ENCODE measurements at regions not wholly inside any gene's neighbourhood (a gene's known extent, or its start where the extent isn't known, plus 50 kb on each side); places are given as distances from the start of the nearest gene placed in this dataset.

- DNase-seq, result no peak
Observed at GRCh38 chr5:110085826-110086225, 396.1 kb downstream of the MAN2A1 start.

DNA sequence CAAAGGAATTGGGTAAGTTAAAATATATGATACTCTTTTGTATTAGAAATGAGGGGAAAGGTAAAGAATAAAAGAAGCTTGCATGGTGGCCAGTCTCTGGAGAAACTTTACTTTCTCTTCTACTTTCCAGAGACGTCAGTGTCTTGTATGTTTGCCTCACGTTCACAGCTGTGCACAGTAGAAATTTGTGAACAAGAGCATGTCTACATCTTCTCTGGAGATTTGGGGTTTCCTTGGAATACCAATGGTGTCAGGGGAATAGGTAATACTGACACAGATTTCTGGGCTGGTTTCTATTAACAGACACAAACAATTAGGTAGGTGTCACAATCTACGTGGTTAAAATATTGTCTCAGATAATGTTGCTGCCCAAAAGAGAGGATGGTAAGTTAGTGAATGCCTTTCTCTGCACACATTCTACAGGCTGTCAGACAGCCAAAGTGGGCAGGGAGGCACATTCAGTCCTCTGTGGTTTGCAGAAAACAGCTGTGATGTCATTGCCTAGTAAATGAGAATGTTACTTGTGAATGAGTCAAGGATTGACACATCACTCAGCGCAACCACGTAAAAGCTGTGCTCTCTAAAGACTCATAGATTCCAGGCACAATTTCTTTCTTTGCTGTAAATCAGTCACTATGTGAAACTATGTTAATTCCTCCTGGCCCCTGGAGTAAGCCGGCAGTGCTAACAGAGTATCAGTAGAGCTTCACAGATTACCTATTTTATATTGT lies 397.1 kb downstream of the MAN2A1 start:
- no peak for DNase-seq

DNA sequence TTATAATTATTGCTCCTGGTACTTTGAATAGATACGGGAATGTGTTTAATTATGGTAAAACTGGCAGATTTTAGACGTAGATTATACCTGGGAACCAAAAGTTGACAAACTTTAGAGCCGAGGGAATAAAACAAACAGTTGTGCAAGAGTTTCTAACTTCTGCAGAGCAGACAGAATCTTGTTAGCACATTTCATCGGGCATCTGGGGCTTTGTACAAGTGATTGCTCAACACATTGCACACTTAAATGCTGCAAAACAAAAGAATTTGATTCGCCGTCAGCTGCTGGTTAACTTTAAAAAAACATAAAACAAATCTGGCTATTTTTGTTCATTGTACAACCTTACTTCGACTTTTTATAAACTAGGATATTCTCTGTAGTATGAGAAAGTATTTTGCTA lies 398.1 kb downstream of the MAN2A1 start:
- DNase-seq, result no peak

DNA sequence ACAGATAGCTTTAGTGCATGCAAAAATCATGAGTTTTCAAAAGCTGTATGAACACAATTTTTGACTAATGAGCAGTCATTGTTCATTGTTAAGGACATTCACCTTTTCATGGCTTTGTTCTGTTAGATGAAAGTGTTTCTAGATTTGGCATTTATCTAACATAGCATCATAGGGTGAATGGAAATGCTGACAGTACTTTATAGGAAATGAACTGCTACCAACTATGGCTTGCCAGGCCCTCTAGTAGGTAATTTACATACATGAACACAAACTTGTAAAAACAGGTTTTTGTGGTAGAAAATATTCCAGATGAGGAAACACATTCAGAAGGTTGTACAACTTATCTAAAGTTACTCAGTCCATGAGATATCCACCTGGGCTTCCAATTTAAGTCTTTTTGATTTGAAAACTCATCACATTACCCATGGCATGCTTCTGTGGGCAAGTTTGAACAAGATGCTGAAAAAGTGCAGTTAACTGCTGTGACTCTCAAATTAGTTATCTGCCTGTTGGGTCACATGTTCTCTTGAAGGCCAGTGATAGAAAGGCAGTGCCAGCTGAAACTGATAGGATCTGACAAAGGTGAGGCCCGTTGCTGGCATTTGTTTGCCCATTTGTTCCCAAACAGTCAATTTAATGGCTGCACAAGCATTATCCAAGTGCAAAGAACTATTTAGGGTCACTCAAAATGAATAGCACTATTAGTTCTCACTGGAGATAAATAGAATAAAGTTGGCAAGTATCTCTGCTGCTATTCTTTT lies 399.1 kb downstream of the MAN2A1 start:
- no peak for DNase-seq

DNA sequence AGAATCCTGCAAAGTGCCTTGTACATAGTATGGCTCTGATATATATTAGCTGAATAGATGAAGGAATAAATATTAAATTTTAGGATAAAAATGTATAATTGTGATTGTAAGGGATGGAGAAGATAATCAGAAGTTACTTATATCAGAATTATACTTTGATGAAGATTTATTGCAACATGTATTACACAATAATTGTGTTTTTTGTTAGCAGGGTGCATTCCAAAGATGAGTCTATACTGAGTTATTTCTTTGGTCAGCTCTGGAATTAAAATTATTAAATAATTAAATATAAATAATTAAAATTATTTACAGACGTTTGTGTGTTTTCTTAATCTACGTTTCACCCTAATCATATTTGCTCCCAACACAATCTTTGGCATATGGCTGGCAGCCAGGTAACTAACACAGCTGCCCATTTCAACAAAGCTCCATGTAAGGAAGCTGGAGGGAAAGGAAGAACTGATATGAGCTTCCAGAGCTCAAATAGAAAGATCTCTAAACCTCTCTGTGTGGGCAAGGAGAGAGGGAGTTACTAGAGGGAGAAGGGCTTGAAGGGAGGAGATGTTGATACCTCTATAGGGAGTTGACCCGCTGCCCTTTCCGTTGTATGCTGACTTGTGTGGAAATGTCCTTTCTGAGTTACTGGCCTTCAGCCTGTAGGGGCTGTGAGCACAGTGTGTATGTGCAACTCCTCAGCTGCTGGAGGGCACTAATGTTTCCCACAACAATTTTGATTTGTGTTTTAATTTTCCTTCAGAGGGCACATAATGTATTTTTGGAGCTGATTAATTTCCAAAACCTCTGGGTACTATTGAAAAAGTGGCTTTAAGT lies 403.4 kb downstream of the MAN2A1 start:
- no peak for DNase-seq

DNA sequence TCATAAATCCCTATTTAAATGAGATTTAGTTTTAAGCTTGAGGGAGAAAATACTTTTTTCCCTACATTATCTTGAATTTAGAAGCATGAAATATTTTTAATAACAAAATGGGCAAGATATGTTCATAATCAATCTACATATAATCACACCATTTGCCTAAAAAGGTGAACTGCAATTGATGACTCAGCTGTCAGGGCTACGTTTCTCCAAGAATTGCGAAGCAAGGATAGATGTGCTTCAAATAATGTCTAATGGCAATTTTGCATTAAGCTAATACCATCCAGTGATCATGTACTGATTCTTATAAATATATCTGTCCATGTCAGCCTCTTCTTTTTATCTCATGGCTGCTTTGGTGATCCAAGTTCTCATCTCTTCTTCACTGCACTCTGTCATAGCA lies 404.4 kb downstream of the MAN2A1 start:
- DNase-seq, result no peak

- no peak for DNase-seq
Observed at GRCh38 chr5:110094548-110094947, 404.8 kb downstream of the MAN2A1 start.

DNA sequence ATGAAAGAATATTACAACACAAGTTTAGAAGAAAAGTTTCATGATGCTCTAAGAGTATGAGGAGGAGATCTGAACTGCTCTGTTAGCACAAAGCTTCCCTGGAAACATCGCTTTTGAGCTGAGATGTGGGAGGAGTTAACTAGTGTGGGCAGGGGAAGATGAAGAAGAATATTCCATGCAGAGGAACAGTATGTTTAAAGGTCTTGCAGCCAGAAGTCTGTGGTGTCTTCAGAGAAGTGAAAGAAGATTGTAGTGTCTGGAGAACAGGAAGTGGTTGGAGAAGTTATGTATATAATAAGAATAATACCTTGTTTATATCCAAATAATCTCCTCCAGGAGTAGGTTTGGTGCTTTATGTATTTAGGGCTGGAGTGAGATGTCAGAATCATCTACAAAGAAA lies 406.7 kb downstream of the MAN2A1 start:
- DNase-seq, result no peak

DNA sequence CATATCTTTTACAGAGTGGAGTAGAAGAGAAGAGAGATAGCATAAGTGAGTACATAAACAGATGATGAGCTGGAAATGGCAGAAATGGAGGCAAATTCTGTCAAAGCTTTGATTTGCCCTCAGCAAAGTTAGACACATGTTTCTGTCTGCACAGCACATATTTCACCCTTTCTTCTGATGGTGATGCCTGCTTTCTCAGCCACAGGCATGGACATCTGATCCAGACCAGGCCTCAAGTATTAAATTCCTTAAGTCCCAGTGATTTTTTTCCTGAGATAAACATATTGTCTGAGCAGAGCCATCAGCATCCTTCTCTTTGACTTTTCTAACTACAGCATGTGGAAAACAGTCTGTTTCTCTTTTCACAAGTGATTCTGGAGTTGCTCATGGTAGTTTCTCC lies 409.8 kb downstream of the MAN2A1 start:
- no peak for DNase-seq

- no peak for DNase-seq
Observed at GRCh38 chr5:110103081-110103480, 413.4 kb downstream of the MAN2A1 start.

GRCh38 chr5:110104060-110104725 lies 414.5 kb downstream of the MAN2A1 start:
- no peak for DNase-seq

GRCh38 chr5:110104726-110105669 lies 415.3 kb downstream of the MAN2A1 start:
- DNase-seq, result no peak

GRCh38 chr5:110105692-110106091 lies 416.0 kb downstream of the MAN2A1 start:
- DNase-seq, result no peak

DNA sequence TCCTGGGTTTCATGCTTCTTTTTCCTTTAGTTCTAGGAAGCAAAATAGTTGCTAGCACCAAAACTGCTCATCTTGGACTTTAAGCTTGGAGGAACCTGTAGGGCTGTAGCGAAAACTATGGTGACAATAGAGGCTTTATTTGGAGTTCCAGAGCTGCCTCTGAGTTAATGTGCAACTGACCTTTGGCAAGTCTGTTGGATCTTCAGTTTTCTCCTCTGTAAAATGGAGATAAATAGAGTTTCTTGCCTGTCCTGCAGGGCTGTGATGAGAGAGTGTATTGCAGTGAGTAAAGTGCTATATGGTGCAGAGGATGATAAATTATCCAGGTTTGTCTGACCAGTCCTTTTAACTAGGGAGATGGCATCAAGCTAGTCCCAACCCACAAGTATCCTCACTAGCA lies 417.0 kb downstream of the MAN2A1 start:
- DNase-seq, result no peak

DNA sequence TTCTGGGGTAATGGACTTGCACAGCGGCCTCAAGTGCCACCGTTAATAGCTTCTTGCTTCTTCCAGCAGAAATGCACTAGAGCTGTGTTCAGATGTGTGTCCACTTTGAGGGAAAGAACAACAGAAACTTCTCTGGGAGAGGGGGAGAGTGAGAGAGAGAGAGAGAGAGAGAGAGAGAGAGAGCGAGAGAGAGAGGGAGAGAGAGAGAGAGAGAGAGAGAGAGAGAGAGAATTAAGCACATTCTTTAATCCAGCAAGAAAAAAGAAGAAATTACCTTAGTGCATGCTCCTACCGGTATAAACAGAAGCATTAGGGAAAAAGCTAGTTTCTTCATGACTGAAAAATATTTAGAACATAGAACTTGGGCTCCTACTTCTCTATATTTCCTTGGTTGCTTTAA lies 418.8 kb downstream of the MAN2A1 start:
- no peak for DNase-seq

GRCh38 chr5:110109667-110110066 lies 419.9 kb downstream of the MAN2A1 start:
- DNase-seq, result no peak

DNA sequence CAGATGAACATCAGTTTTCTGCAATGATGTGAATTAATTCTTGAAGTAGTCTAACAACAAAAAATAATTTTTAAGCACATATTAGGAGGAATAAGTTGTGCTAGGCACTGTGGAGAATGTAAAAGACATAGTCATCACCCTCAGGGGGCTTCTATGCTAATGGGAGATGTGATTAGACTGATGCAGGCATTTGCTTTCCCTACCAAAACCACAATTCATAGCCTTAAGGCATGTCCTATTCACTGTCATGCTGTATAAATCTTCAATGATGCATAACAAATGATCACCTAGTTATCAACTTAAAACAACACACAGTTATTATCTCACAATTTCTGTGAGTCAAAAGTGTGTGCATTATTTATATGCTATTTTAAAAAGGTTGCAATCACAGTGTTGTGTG lies 422.6 kb downstream of the MAN2A1 start:
- DNase-seq, result no peak

DNA sequence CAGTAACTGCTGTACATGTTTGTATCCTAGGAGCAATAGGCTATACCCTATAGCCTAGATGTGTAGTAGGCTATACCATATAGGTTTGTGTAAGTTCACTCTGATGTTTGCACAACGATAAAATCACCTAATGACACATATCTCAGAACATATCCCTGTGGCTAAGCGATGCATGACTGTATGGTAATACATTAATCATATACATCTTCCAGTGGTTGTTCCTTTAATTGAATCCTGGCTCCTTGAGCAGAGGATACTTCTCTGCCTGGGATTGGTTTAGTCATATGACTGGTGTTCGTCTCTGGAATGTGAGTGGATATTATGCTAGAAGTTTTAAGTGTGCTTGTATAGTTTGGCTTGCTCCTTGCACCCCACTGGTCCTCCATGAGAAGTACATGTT lies 425.8 kb downstream of the MAN2A1 start:
- DNase-seq, result no peak

- DNase-seq, result no peak
Observed at GRCh38 chr5:110116539-110116938, 426.8 kb downstream of the MAN2A1 start.

DNA sequence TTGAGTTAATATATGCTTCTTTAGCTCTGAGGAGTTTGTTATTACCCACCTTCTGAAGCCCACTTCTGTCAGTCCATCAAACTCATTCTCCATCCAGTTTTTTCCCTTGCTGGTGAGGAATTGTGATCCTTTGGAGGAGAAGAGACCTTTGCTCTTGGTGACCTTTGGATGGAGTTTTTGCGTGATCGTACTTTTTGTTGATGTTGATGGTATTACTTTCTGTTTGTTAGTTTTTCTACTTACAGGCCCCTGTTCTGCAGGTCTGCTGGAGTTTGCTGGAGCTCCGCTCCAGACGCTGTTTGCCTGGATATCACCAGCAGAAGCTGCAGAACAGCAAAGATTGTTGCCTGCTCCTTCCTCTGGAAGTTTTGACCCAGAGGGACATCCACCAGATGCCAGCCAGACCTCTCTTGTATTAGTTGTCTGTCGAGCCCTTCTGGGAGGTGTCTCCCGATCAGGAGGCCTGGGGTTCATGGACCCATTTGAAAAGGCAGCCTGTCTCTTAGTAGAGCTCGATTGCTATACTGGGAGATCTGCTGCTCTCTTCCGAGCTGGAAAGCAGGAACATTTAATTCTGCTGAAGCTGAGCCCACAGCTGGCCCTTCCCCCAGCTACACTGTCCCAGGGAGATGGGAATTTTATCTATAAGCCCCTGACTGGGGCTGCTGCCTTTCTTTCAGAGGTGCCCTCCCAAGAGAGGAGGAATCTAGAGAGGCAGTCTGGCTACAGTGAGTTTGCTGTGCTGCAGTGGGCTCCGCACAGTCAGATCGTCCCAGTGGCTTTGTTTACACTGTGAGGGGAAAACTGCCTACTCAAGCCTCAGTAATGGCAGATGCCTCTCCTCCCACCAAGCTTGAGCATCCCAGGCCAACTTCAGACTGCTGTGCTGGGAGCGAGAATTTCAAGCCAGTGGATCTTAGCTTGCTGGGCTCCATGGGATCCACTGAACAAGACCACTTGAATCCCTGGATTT lies 445.5 kb downstream of the MAN2A1 start:
- DNase-seq, result no peak

DNA sequence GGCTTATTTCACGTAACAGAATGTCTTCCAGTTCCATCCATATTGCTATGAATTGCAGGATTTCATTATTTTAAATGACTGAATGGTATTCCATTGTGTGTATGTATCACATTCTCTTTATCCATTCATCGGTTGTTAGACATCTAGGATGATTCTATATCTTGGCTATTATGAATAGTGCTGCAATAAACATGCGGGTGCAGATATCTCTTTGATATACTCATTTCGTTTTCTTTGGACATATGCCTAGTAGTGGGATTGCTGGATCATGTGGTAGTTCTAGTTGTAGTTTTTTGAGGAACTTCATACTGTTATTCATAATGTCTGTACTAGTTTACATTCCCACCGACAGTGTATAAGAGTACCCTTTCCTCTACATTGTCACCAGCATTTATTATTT lies 460.5 kb downstream of the MAN2A1 start:
- DNase-seq, result no peak

All from dermis blood vessel endothelial cell (primary cell).